ENCODE measurements at regions not wholly inside any gene's neighbourhood (a gene's known extent, or its start where the extent isn't known, plus 50 kb on each side); places are given as distances from the start of the nearest gene placed in this dataset.
A peak's percentile ranks its signal among the peaks of the same experiment; 100 is the strongest.
"Not testable (repeated sequence)": the region's sequence is repeated elsewhere in the genome, so short reads cannot be mapped to it uniquely, and the experiment has no call there.

GRCh38 chrY:20042993-20043392 lies 298.5 kb upstream of the KDM5D start:
- no peak for DNase-seq

GRCh38 chrY:20025676-20026075 lies 281.1 kb upstream of the KDM5D start:
- peak; percentile 64 for DNase-seq

GRCh38 chrY:19993410-19993809 lies 248.9 kb upstream of the KDM5D start:
- DNase-seq: not testable (repeated sequence)

- DNase-seq: peak; percentile 3
Measured at GRCh38 chrY:19973012-19973411, 228.5 kb upstream of the KDM5D start.

- peak; percentile 20 for DNase-seq
Measured at GRCh38 chrY:19947702-19948101, 203.2 kb upstream of the KDM5D start.

GRCh38 chrY:19899011-19899410 lies 154.5 kb upstream of the KDM5D start:
- no peak for DNase-seq

- DNase-seq: no peak
Measured at GRCh38 chrY:19892076-19892964, 147.8 kb upstream of the KDM5D start.

GRCh38 chrY:19882145-19882544 lies 137.6 kb upstream of the KDM5D start:
- DNase-seq: no peak

- no peak for DNase-seq
Measured at GRCh38 chrY:19869715-19870114, 125.2 kb upstream of the KDM5D start.

GRCh38 chrY:19869281-19869680 lies 124.8 kb upstream of the KDM5D start:
- DNase-seq: no peak

- no peak for DNase-seq
Measured at GRCh38 chrY:19868647-19869046, 124.1 kb upstream of the KDM5D start.

- peak; percentile 72 for DNase-seq
Measured at GRCh38 chrY:19856474-19857135, 112.1 kb upstream of the KDM5D start.

GRCh38 chrY:19842972-19843371 lies 98.4 kb upstream of the KDM5D start:
- DNase-seq: no peak

- DNase-seq: no peak
Measured at GRCh38 chrY:19824136-19824535, 79.6 kb upstream of the KDM5D start.

- DNase-seq: peak; percentile 66
Measured at GRCh38 chrY:19818546-19818945, 74.0 kb upstream of the KDM5D start.

GRCh38 chrY:19816920-19817319 lies 72.4 kb upstream of the KDM5D start:
- peak; percentile 74 for DNase-seq

- peak; percentile 68 for DNase-seq
Measured at GRCh38 chrY:19816053-19816823, 71.7 kb upstream of the KDM5D start.
